ENCODE measurements at regions not wholly inside any gene's neighbourhood (a gene's known extent, or its start where the extent isn't known, plus 50 kb on each side); places are given as distances from the start of the nearest gene placed in this dataset.

DNA sequence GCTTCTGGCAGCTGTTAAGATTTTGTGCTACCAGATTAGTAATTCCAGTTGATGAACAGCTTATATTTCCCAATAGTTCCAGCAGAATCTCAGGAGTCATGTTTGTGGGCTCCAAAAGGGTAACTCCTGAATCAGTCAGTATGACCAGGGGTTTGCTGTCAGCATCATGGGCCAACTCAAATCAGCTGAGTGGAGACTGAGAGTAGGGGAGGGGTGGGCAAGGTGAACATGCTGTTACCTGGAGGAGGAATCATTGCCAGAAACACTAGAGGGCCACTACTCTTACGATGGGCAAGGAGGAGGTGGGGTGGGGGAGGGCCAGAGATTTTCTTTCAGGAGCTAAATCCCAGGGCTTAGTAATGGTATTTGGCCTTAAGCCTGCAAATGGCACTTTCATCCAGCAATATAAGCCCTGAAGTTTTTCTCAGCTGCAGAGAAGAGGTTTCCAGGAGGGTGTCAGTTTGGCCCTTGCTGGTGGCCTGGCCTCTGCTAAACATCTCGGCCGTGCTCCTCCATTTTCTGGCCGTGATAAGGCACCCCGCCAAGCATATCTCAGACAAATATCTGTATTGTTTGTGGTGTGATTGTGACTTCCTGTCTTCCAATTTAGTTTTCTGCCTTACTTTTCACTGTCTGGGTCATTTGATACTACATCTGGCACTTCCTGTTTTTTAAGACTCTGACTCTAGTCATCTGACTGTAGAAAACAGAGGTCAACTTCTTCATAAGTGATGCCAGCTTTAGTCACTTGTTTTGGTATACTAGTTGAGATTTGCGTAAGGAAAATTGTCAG is 120.5 kb upstream of the CXCR4 start:
- Histone ChIP-seq H3K27me3 (ENCODE audit: insufficient read depth, low read length) (no peaks in the 10 kb centered on the region), H3K4me1 (ENCODE audit: insufficient read depth, low read length) (no peaks in the 10 kb centered on the region), H2AFZ (ENCODE audit: low read depth, low read length) (no peak overlapping the region), H3K4me3 (ENCODE audit: low read length) (no peak overlapping the region), H3K9me3 (ENCODE audit: low read length) (no peaks in the 10 kb centered on the region), H3K36me3 (ENCODE audit: insufficient read depth, low read length) (no peaks in the 10 kb centered on the region)

- no peak overlapping the region for H2AFZ ChIP-seq (ENCODE audit: low read depth, low read length)
These were observed 118.1 kb upstream of the CXCR4 start for GRCh38 chr2:136236019-136236418.

DNA sequence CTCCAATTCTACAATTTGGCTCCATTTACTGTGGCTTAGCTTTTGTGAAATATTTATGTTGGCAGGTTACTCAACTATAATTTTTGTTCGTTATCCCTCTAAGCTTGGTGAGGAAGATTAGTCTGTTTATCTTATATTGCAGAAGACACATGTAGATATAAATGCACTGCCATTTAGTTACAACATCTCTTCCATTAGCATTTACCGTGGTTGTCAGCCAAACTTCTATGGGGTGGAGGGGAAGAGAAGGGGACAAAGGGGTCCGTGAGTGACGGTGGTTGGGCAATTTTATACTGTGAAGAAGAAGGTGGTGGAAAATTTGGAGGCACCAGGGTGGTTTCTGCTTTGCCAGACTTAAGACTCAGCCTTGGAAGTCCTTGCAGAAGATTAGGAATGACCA is 117.6 kb upstream of the CXCR4 start:
- Histone ChIP-seq H2AFZ (ENCODE audit: low read depth, low read length) (no peak overlapping the region), H3K27me3 (ENCODE audit: insufficient read depth, low read length) (no peaks in the 10 kb centered on the region), H3K4me1 (ENCODE audit: insufficient read depth, low read length) (no peaks in the 10 kb centered on the region), H3K9me3 (ENCODE audit: low read length) (no peaks in the 10 kb centered on the region), H3K36me3 (ENCODE audit: insufficient read depth, low read length) (no peaks in the 10 kb centered on the region), H3K4me3 (ENCODE audit: low read length) (no peak overlapping the region)

More at GRCh38 chr2:136236019-136236418, 118.1 kb upstream of the CXCR4 start:
- H3K4me3 ChIP-seq (ENCODE audit: low read length), result no peak overlapping the region
- H3K9me3 ChIP-seq (ENCODE audit: low read length), result no peaks in the 10 kb centered on the region
- no peaks in the 10 kb centered on the region for H3K36me3 ChIP-seq (ENCODE audit: insufficient read depth, low read length)
- H3K27me3 ChIP-seq (ENCODE audit: insufficient read depth, low read length), result no peaks in the 10 kb centered on the region
- H3K4me1 ChIP-seq (ENCODE audit: insufficient read depth, low read length), result no peaks in the 10 kb centered on the region

- Histone ChIP-seq H3K4me3 (ENCODE audit: low read length) (no peak overlapping the region), H2AFZ (ENCODE audit: low read depth, low read length) (no peak overlapping the region), H3K9me3 (ENCODE audit: low read length) (no peaks in the 10 kb centered on the region), H3K27me3 (ENCODE audit: insufficient read depth, low read length) (no peaks in the 10 kb centered on the region), H3K4me1 (ENCODE audit: insufficient read depth, low read length) (no peaks in the 10 kb centered on the region), H3K36me3 (ENCODE audit: insufficient read depth, low read length) (no peaks in the 10 kb centered on the region)
These were observed 116.3 kb upstream of the CXCR4 start for GRCh38 chr2:136234261-136234660.

DNA sequence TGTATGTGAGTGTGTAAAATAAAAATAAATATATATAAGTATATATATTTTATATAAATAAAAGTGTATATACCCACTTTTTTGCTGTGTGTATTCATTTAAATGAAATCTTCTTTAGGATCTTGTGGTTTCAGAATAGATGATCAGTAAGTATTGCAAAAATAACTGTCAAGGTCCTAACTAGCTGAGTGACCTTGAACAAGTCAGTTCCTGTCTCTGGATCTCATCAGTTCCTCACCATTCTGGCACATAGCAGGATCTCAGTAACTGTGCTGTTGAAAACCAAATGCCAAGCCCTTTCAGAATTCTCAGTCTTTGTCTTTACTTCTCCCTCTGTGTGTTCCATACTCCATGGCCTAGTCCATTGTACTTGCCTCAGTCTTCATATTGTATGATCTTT is 115.3 kb upstream of the CXCR4 start:
- H3K9me3 ChIP-seq (ENCODE audit: low read length), result no peaks in the 10 kb centered on the region
- no peak overlapping the region for H3K4me3 ChIP-seq (ENCODE audit: low read length)
- H3K36me3 ChIP-seq (ENCODE audit: insufficient read depth, low read length), result no peaks in the 10 kb centered on the region
- H3K27me3 ChIP-seq (ENCODE audit: insufficient read depth, low read length), result no peaks in the 10 kb centered on the region
- H2AFZ ChIP-seq (ENCODE audit: low read depth, low read length), result no peak overlapping the region
- no peaks in the 10 kb centered on the region for H3K4me1 ChIP-seq (ENCODE audit: insufficient read depth, low read length)

- no peaks in the 10 kb centered on the region for H3K4me1 ChIP-seq (ENCODE audit: insufficient read depth, low read length)
- H2AFZ ChIP-seq (ENCODE audit: low read depth, low read length), result no peak overlapping the region
- H3K4me3 ChIP-seq (ENCODE audit: low read length), result no peak overlapping the region
- H3K9me3 ChIP-seq (ENCODE audit: low read length), result no peaks in the 10 kb centered on the region
- no peaks in the 10 kb centered on the region for H3K36me3 ChIP-seq (ENCODE audit: insufficient read depth, low read length)
- no peaks in the 10 kb centered on the region for H3K27me3 ChIP-seq (ENCODE audit: insufficient read depth, low read length)
These were observed 114.7 kb upstream of the CXCR4 start for GRCh38 chr2:136232456-136233172.

GRCh38 chr2:136230464-136230863 is 112.5 kb upstream of the CXCR4 start:
- Histone ChIP-seq H3K36me3 (ENCODE audit: insufficient read depth, low read length) (no peaks in the 10 kb centered on the region), H3K4me3 (ENCODE audit: low read length) (no peak overlapping the region), H3K27me3 (ENCODE audit: insufficient read depth, low read length) (no peaks in the 10 kb centered on the region), H3K9me3 (ENCODE audit: low read length) (no peaks in the 10 kb centered on the region), H3K4me1 (ENCODE audit: insufficient read depth, low read length) (no peaks in the 10 kb centered on the region), H2AFZ (ENCODE audit: low read depth, low read length) (no peak overlapping the region)

DNA sequence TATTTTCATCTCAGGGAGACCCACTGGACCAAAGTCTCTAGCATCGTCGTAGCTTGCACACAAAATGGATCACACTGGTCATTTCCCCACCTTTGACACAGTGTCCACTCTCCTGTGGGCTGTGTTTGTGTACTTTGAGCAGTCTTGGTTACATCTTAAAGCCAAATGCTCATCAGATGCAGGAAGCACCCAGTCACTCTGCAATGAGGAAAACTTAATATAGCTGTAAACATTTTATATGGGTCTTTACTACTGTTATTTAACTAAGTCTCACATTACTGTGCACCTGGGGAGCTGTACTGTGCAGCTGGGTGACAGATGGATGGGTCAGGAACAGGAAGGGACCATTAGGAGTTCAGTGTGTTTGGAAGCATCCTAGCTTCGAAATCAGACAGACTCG is 109.0 kb upstream of the CXCR4 start:
- Histone ChIP-seq H3K4me3 (ENCODE audit: low read length) (no peak overlapping the region), H2AFZ (ENCODE audit: low read depth, low read length) (no peak overlapping the region), H3K9me3 (ENCODE audit: low read length) (no peaks in the 10 kb centered on the region), H3K36me3 (ENCODE audit: insufficient read depth, low read length) (no peaks in the 10 kb centered on the region), H3K27me3 (ENCODE audit: insufficient read depth, low read length) (no peaks in the 10 kb centered on the region), H3K4me1 (ENCODE audit: insufficient read depth, low read length) (peaks cover 3% of the 10 kb centered on the region)

- H3K36me3 ChIP-seq (ENCODE audit: insufficient read depth, low read length), result no peaks in the 10 kb centered on the region
- H3K27me3 ChIP-seq (ENCODE audit: insufficient read depth, low read length), result peaks cover 3% of the 10 kb centered on the region
- H2AFZ ChIP-seq (ENCODE audit: low read depth, low read length), result no peak overlapping the region
These were observed 108.2 kb upstream of the CXCR4 start for GRCh38 chr2:136225950-136226835.

DNA sequence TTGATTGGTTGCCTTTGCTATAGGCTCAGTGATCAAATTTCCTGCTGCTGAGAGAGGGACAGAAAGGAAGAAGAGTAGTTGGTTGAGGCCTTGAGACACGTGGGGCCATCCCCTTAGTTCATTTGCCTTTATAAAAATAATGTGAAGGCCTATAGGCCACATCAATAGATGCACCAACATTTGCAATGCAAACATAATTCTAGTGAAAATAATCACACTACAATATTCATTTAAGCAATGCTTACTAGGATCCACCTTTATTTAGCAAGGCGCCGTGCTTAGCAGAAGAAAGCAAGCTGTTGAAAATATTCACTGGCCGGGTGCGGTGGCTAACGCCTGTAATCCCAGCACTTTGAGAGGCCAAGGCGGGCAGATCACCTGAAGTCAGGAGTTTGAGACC is 105.3 kb upstream of the CXCR4 start:
- no peak overlapping the region for H3K4me3 ChIP-seq (ENCODE audit: low read length)
- no peaks in the 10 kb centered on the region for H3K36me3 ChIP-seq (ENCODE audit: insufficient read depth, low read length)
- H3K9me3 ChIP-seq (ENCODE audit: low read length), result no peaks in the 10 kb centered on the region
- no peak overlapping the region for H2AFZ ChIP-seq (ENCODE audit: low read depth, low read length)
- peaks cover 3% of the 10 kb centered on the region for H3K4me1 ChIP-seq (ENCODE audit: insufficient read depth, low read length)
- peaks cover 3% of the 10 kb centered on the region for H3K27me3 ChIP-seq (ENCODE audit: insufficient read depth, low read length)

More at GRCh38 chr2:136225950-136226835, 108.2 kb upstream of the CXCR4 start:
- H3K4me1 ChIP-seq (ENCODE audit: insufficient read depth, low read length), result peaks cover 3% of the 10 kb centered on the region
- no peaks in the 10 kb centered on the region for H3K9me3 ChIP-seq (ENCODE audit: low read length)
- H3K4me3 ChIP-seq (ENCODE audit: low read length), result no peak overlapping the region

DNA sequence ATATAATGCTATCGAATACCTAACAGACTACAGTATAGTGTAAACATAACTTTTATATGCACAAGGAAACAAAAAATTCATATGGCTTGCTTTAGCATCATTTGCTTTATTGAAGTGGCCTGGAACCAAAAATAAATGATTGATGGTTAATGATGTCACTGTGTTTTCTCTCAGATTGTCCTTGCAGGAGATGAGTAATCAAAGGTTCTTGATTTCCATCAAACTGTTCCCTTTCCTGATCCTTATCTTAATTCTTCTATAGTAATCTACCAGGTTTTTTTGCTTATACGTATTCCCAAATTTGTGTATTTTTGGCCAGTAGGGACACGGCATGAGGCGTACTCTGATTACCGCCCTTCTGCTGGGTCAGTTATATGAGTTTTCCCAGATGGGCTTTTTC is 104.9 kb upstream of the CXCR4 start:
- Histone ChIP-seq H2AFZ (ENCODE audit: low read depth, low read length) (no peak overlapping the region), H3K36me3 (ENCODE audit: insufficient read depth, low read length) (no peaks in the 10 kb centered on the region), H3K4me3 (ENCODE audit: low read length) (no peak overlapping the region), H3K27me3 (ENCODE audit: insufficient read depth, low read length) (peaks cover 3% of the 10 kb centered on the region), H3K4me1 (ENCODE audit: insufficient read depth, low read length) (peaks cover 3% of the 10 kb centered on the region), H3K9me3 (ENCODE audit: low read length) (no peaks in the 10 kb centered on the region)

DNA sequence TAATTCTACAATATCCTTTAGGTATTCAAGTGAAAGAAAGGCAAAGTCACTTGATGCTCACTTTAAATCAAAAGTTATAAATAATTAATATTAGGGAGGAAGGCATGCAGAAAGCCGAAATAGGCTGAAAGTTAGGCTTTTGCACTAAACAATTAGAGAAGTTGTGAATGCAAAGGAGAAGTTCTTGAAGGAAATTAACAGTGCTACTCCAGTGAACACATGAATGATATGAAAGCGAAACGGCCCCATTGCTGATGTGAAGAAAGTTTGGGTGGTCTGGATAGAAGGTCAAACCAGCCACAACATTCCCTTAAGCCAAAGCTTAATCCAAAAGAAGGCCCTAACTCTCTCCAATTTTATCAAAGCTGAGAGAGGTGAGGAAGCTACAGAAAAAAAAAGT is 103.1 kb upstream of the CXCR4 start:
- peaks cover 3% of the 10 kb centered on the region for H3K27me3 ChIP-seq (ENCODE audit: insufficient read depth, low read length)
- no peaks in the 10 kb centered on the region for H3K36me3 ChIP-seq (ENCODE audit: insufficient read depth, low read length)
- H3K4me1 ChIP-seq (ENCODE audit: insufficient read depth, low read length), result peaks cover 3% of the 10 kb centered on the region
- H3K9me3 ChIP-seq (ENCODE audit: low read length), result no peaks in the 10 kb centered on the region
- no peak overlapping the region for H2AFZ ChIP-seq (ENCODE audit: low read depth, low read length)
- no peak overlapping the region for H3K4me3 ChIP-seq (ENCODE audit: low read length)

DNA sequence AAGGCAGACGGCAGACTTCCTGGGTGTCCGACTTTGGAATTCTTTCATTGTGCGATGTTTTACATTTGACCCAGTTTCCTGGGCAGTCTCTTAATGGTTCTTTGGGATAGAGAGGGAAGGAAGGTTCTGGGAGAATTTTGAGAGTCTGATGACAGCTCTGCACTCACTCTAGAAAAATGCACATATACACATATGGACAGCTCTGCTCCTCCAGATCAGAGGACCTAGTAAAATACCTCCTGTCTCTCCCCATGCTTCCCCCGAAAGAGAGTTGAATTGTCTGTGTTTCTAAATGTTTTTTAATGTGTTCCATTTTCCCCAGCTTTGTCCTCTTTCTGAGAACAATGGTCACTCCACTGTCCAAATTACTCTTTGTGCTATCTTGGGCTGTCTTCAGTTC is 102.0 kb upstream of the CXCR4 start:
- no peak overlapping the region for H3K4me3 ChIP-seq (ENCODE audit: low read length)
- no peak overlapping the region for H2AFZ ChIP-seq (ENCODE audit: low read depth, low read length)
- peaks cover 3% of the 10 kb centered on the region for H3K4me1 ChIP-seq (ENCODE audit: insufficient read depth, low read length)
- H3K9me3 ChIP-seq (ENCODE audit: low read length), result no peaks in the 10 kb centered on the region
- H3K36me3 ChIP-seq (ENCODE audit: insufficient read depth, low read length), result no peaks in the 10 kb centered on the region
- H3K27me3 ChIP-seq (ENCODE audit: insufficient read depth, low read length), result peaks cover 3% of the 10 kb centered on the region

All from neuron (in vitro differentiated cells).